ENCODE measurements at regions not wholly inside any gene's neighbourhood (a gene's known extent, or its start where the extent isn't known, plus 50 kb on each side); places are given as distances from the start of the nearest gene placed in this dataset.
"Not testable (repeated sequence)": the region's sequence is repeated elsewhere in the genome, so short reads cannot be mapped to it uniquely, and the experiment has no call there.

GRCh38 chrX:115722724-115723433 is 161.9 kb downstream of the PLS3 start:
- not testable (repeated sequence) for TF ChIP-seq CTCF (IDR thresholded peaks at IDR 0.05); ZFX (IDR thresholded peaks at IDR 0.05; ENCODE audit: borderline replicate concordance)

Measured in 22Rv1 (cell line).